Gastrocnemius medialis (tissue), 4 donors: ENCODE measurements at regions not wholly inside any gene's neighbourhood (a gene's known extent, or its start where the extent isn't known, plus 50 kb on each side); places are given as distances from the start of the nearest gene placed in this dataset.

Source experiments
- ATAC-seq, 2 donors: fragments of 150-250 bp; one replicate each; pipeline ENCODE4 v1.9.1; 2016
- DNase-seq, 2 donors: peaks; one replicate each; pipeline ENCODE4 v3.0.0-alpha.2; 2019
- H3K27ac ChIP-seq, 4 donors: fragments of 200-600 bp; sonication (generic); 1 replicate in 1 of 4; 2 replicates in 3 of 4; pipeline ENCODE4 v1.5.1; 2016 to 2018; ENCODE audit warnings: mild to moderate bottlenecking in 2 of 4, moderate library complexity in 1 of 4
- H3K27me3 ChIP-seq, 3 donors: fragments of 200-600 bp; sonication (generic) in 2 of 3; 1 replicate in 1 of 3; 2 replicates in 2 of 3; pipeline versions ENCODE4 v1.5.1 to v1.6.0; 2016 to 2019; ENCODE audit warnings: mild to moderate bottlenecking in 1 of 3, moderate library complexity in 1 of 3
- H3K36me3 ChIP-seq, 2 donors: fragments of 200-600 bp; sonication (generic) in 1 of 2; one replicate each; pipeline ENCODE4 v1.5.1; 2017 to 2018
- H3K4me1 ChIP-seq, 2 donors: fragments of 200-600 bp; sonication (generic) in 1 of 2; one replicate each; pipeline ENCODE4 v1.5.1; 2016 to 2017; ENCODE audit warnings: mild to moderate bottlenecking in 2 of 2
- H3K4me3 ChIP-seq, 4 donors: fragments of 200-600 bp; sonication (generic) in 3 of 4; 1 replicate in 1 of 4; 2 replicates in 3 of 4; pipeline ENCODE4 v1.5.1; 2016 to 2019; ENCODE audit warnings: mild to moderate bottlenecking in 2 of 4
- H3K9me3 ChIP-seq, 3 donors: fragments of 200-600 bp; sonication (generic) in 2 of 3; 1 replicate in 1 of 3; 2 replicates in 2 of 3; pipeline ENCODE4 v1.5.1; 2016 to 2019
- POLR2A ChIP-seq, 2 donors: fragments of 450-650 bp; IDR thresholded peaks; one replicate each; pipeline ENCODE4 v1.6.1; 2017; ENCODE audit warnings: antibody characterized with exemption in 2 of 2, mild to moderate bottlenecking in 2 of 2, moderate library complexity in 2 of 2
- in situ Hi-C, 4 donors: fragments of 200-750 bp; cut with MboI; loops; one replicate each; pipeline versions ENCODE4 v1.15.0 to v1.8.0; 2017; ENCODE audit warnings: low sequenced_read_pairs in 4 of 4
- intact Hi-C: fragments of 100-400 bp; cut with DNase I; formaldehyde crosslinking; loops from one replicate; pipeline ENCODE4 v1.15.1; 2023; ENCODE audit warnings: low total_unique reads
- TF ChIP-seq, protein P1 (sequence below), 5 experiments: fragments of 450-650 bp in 3 of 5; fragments of 200-600 bp in 2 of 5; sonication (generic) in 2 of 5; IDR thresholded peaks in 4 of 5; conservative IDR thresholded peaks in 1 of 5; 1 replicate in 4 of 5; 2 replicates in 1 of 5; pipeline ENCODE4 v1.5.1; 2016 to 2019; ENCODE audit warnings: antibody characterized with exemption in 5 of 5, mild to moderate bottlenecking in 3 of 5, moderate library complexity in 3 of 5

DNA sequence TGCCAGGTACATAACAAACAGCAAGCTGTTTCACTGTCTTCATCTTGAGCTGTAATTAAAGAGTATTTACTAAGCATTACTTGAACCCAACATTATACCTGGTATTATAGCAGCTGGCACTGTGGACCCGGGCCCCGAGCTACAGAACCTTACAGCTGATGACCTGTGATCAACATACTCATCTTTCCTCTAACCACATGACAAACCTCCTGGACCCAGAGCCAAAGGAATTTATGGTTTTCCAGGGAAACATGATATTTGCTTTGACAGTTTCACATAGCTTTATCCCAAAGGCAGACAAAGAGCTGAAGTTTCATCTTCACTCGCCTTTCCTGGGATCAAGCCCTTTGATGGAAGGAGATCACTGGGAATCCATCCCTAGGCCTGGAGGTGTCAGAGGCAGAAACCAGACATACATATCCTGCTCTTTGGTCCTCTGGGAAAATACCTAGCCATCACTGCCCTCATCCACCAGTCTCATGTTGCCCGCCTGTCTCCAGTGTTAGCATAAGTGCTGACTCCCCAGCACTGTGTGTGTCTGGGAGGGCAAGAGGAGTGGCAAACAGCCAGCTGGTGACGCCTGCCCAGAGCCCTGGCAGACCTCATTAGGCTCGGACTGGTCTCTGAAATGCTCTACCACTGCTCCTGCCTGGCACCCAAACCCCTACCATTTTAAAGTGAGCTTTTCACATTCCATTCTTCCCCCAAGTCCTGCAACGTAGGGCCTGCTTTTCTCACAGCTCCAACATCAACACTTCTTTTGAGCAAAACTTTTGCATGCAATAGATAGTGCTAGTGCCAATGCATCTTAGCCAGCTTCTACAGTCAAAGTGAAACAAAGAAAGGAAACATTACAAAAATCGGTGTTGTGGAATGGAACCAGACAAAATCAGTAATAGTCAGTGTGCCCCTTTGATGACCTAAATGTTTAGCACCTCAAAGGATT is 138.8 kb upstream of the CTAGE1 start:
- intact Hi-C loops (loop anchor here (10.0 kb wide), 1 partner anchor 92 kb away; no protein-coding TSS in a partner anchor), in situ Hi-C loops (loop anchor here in 3 of 4 donors (25.0 kb wide), 3 partner anchors 106 to 544 kb away; partner anchors contain the start of gene GATA6 (in 3 of the 3))
- no peaks in the 10 kb centered on the region for H3K36me3 ChIP-seq
- H3K9me3 ChIP-seq: no peaks in the 10 kb centered on the region
- H3K27ac ChIP-seq: no peak overlapping the region
- no peak overlapping the region for H3K4me3 ChIP-seq
- TF ChIP-seq, protein P1, sequence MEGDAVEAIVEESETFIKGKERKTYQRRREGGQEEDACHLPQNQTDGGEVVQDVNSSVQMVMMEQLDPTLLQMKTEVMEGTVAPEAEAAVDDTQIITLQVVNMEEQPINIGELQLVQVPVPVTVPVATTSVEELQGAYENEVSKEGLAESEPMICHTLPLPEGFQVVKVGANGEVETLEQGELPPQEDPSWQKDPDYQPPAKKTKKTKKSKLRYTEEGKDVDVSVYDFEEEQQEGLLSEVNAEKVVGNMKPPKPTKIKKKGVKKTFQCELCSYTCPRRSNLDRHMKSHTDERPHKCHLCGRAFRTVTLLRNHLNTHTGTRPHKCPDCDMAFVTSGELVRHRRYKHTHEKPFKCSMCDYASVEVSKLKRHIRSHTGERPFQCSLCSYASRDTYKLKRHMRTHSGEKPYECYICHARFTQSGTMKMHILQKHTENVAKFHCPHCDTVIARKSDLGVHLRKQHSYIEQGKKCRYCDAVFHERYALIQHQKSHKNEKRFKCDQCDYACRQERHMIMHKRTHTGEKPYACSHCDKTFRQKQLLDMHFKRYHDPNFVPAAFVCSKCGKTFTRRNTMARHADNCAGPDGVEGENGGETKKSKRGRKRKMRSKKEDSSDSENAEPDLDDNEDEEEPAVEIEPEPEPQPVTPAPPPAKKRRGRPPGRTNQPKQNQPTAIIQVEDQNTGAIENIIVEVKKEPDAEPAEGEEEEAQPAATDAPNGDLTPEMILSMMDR (IDR thresholded peaks at IDR 0.05 in 4 of 5, conservative IDR thresholded peaks at IDR 0.05 in 1 of 5): no peak
- no peak for TF ChIP-seq POLR2A (IDR thresholded peaks at IDR 0.05)
- no peak for ATAC-seq
- DNase-seq: no peak
- H3K4me1 ChIP-seq: peaks cover 6 to 9% of the 10 kb centered on the region in 2 donors
- peaks cover 5 to 24% (median 18%) of the 10 kb centered on the region in 3 donors for H3K27me3 ChIP-seq

DNA sequence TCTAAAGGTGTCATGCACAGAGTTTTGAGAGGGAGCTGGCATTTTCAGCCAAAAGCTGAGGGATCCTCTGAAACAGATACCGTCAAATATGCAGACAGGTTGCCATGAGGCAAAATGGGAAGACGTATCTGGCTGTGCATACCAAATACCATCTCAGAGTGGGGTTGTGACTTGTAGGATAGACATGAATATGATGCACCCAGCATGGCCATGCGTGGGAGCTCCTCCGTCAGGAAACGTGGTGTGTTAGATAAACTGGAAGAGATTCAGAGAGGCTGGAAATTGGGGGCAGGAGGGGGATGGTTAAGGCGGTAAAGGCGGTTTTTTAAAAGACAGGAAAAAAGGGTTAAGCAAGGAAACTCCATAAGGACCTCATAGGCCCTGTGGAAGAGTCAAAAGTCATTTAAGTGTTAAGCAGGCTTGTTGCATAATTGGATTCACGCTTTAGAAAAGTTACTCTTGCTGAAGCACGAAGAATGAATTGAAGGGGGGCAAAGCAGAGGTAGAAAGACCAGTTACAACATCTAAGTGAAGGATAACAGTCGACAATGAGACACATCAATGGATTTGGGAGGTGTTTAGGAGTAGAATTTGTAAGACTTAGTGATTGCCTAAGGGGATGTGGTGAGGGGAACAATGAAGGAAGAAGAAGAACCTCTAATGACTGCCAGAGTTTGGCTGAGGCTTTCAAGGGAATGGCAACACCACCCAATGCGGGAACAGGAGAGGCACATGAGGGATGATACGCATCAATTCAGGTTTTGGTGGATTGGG is 139.6 kb upstream of the CTAGE1 start:
- no peak for TF ChIP-seq POLR2A (IDR thresholded peaks at IDR 0.05)
- TF ChIP-seq, protein P1 (IDR thresholded peaks at IDR 0.05 in 4 of 5, conservative IDR thresholded peaks at IDR 0.05 in 1 of 5): no peak
- Histone ChIP-seq H3K27ac (no peak overlapping the region), H3K27me3 (peaks cover 5 to 31% (median 22%) of the 10 kb centered on the region in 3 donors), H3K36me3 (no peaks in the 10 kb centered on the region), H3K4me1 (peaks cover 6 to 9% of the 10 kb centered on the region in 2 donors), H3K4me3 (no peak overlapping the region), H3K9me3 (no peaks in the 10 kb centered on the region)
- in situ Hi-C loops: loop anchor here in 3 of 4 donors (25.0 kb wide), 3 partner anchors 105 to 545 kb away; partner anchors contain the start of gene GATA6 (in 3 of the 3)
- ATAC-seq (no peak), DNase-seq (no peak)
- intact Hi-C loops: loop anchor here (10.0 kb wide), 1 partner anchor 93 kb away; no protein-coding TSS in a partner anchor

- peaks cover 5 to 31% (median 22%) of the 10 kb centered on the region in 3 donors for H3K27me3 ChIP-seq
- intact Hi-C loops: loop anchor here (10.0 kb wide), 1 partner anchor 94 kb away; no protein-coding TSS in a partner anchor
- peak overlapping the region in 3 of 4 donors; percentile 54 to 65 (median 60) for H3K27ac ChIP-seq
- no peak for TF ChIP-seq POLR2A (IDR thresholded peaks at IDR 0.05)
- TF ChIP-seq, protein P1 (IDR thresholded peaks at IDR 0.05 in 4 of 5, conservative IDR thresholded peaks at IDR 0.05 in 1 of 5): no peak
- no peaks in the 10 kb centered on the region for H3K9me3 ChIP-seq
- peak in 1 of 2 donors; percentile 15 for DNase-seq
- in situ Hi-C loops: loop anchor here in 3 of 4 donors (25.0 kb wide), 3 partner anchors 103 to 547 kb away; partner anchors contain the start of gene GATA6 (in 3 of the 3)
- peak in 1 of 2 donors; percentile 45 for ATAC-seq
- peaks cover 6 to 9% of the 10 kb centered on the region in 2 donors for H3K4me1 ChIP-seq
- H3K4me3 ChIP-seq: peak overlapping the region; percentile 51 to 69 (median 55)
- H3K36me3 ChIP-seq: no peaks in the 10 kb centered on the region
These were observed 141.2 kb upstream of the CTAGE1 start for GRCh38 chr18:22558945-22559385.
